ENCODE measurements at regions not wholly inside any gene's neighbourhood (a gene's known extent, or its start where the extent isn't known, plus 50 kb on each side); places are given as distances from the start of the nearest gene placed in this dataset.

DNA sequence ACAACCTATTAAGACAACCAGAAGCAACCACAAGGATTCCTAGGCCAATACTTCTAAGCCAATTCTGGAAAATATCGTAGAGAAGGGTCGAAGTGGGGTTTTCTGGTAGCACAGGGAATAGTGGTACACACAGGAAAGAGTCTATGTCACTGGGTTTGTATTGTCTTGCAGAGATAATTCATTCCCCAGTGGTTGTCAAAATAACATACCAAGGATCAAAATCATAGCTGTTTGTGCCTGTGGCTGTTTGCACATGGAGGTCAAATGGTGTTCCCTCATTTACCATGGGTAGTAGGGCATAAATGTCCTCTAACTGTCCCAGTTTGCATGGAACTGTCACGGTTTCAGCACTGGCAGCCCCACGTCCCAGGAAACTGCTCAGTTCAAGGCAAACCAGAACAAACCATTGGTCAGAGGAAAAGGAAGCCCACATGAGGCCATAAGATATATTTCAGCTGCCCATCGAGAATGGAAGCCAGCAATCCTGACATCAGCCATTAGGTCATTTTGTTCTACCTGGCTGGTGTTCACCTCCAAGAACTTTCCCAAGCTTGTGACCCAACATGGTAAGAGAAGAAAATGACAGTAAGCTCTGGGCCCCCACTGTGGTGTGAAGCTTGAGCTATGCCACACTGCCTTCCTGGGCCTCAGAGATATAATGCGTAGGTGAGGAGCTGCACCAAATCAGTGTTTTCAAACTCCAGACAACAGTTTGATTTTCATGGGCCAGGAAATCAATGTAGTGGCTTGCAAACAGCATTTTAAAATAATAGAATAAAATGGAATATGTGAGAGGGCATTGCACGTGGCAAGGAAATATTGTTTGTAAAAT, 53.9 kb upstream of the NFE2L3 start:
- peaks cover 32% of the 10 kb centered on the region for H3K4me1 Mint-ChIP-seq
- no peaks in the 10 kb centered on the region for H3K36me3 Mint-ChIP-seq
- no peaks in the 10 kb centered on the region for H3K27me3 Mint-ChIP-seq
- ATAC-seq: no peak
- H3K27ac Mint-ChIP-seq: peak overlapping the region; percentile 59
- no peak overlapping the region for H3K4me3 Mint-ChIP-seq
- no peaks in the 10 kb centered on the region for H3K9me3 Mint-ChIP-seq

DNA sequence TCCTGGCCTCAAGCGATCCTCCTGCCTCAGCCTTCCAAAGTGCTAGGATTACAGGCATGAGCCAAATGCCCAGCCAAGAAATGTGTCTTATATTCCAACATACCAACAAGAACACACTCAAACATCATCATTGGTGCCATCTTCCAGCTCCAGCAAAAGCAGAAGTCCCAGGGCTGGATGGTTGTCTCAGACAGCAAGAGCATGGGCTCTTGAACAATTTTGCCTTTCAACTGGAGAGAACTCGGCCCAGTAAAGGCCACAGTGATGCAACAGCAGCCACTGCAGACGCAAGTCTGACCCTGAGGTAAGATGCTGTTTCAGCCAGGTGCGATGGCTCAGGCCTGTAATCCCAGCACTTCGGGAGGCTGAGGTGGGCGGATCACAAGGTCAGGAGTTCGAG, 52.8 kb upstream of the NFE2L3 start:
- Mint-ChIP-seq H3K9me3 (no peaks in the 10 kb centered on the region), H3K4me1 (peaks cover 32% of the 10 kb centered on the region), H3K36me3 (no peaks in the 10 kb centered on the region), H3K4me3 (no peak overlapping the region), H3K27ac (no peak overlapping the region), H3K27me3 (no peaks in the 10 kb centered on the region)
- no peak for ATAC-seq

DNA sequence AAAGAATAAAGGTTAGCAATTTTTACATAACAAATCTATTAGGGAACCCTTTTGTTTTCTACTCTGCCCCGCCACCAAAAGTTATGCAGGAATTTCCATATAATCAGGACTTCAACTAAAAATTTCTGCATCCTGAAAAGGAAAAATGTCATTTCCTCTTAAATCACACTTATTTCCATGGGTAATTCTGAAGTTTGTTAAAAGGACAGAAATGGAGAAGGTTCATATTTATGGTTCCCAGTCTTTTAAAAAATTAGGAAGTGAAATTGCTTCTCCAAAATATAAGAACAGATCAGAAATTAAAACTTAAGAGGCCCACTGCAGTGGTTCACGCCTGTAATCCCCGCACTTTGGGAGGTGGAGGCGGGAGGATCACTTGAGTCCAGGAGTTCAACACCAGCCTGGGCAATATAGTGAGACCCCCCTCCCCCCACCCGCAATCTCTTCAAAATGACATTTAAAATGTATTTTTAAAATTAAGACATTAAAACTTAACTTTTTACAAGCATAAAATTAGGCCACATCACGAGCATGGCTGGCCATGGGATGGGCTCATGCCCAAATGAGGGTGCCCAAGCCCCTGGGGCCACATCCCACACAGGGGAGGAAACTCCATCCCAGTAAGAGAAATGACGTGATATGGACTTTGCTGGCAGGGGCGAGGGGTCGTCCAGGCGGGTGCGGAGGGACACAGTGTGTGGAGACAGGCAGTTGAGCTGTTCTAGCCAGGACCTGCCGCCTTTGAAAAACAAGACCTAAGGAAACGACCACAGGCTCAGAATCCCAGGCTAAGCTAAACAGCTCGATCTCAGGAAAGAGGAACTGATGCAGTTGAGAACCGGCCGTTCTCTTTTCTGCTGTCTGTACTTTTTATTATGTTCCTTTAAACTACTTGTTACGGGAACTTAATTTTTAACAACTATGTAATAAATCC, 51.3 kb upstream of the NFE2L3 start:
- peak; percentile 64 for ATAC-seq
- Mint-ChIP-seq H3K4me1 (peaks cover 32% of the 10 kb centered on the region), H3K27ac (peak overlapping the region; percentile 94), H3K27me3 (no peaks in the 10 kb centered on the region), H3K9me3 (no peaks in the 10 kb centered on the region), H3K36me3 (no peaks in the 10 kb centered on the region), H3K4me3 (peak overlapping the region; percentile 84)

DNA sequence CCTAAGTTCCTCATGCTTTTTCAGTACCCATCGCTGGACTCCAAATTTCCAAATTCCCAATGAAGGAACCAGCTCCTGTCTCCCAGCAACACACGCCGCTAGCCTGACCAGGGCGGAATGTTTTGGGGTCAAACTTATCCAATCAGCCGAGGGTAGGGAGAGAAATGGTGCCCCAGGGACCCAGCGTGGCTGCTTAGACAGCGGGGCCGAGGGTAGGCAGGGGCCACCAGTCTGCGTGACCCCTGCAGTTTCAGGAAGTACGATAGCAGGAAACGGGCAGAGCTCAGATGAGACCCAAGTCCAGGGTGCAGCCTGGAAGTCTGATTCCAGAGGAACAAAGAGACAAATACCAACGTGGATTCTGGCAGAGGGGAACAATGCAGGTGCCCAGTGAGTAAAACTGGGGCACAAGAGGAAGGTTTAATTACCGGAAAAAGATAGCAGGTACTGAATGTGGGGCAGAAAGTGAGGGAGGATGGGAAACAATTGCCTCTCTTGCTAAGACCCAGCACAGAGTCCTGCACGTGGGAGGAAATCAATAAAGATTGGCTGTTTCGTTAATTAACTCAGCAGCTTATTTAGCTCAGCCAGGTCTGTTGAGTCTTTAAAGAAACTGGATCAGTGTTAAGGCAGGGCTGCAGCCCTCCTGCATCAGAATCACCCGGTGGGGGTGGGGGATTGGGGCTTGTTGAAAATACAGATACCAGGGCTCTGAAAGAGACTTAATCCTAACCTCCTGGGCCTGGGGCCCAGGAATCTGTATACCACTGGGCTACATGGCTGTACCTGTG, 50.4 kb upstream of the NFE2L3 start:
- no peaks in the 10 kb centered on the region for H3K9me3 Mint-ChIP-seq

DNA sequence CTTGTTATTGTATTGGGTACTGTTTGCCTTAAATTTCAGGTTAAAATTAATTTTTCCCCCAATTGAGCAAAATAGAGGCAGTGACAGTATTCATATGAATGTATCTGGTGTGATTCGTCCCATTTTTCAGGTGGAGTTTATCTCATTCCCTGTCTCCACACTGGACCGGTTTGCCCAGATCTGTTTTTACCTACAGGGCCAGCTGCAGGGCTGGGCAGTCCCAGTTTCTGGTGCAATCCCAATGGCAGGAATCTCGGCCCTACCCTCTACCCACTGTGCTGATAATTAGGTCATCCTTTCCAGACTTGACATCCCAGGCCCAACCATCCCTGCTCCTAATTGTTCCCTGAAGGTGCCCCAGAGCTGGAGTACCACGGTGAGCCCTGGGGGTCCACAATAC, 49.8 kb upstream of the NFE2L3 start:
- peak overlapping the region; percentile 36 for H3K4me3 Mint-ChIP-seq
- H3K4me1 Mint-ChIP-seq: peaks cover 32% of the 10 kb centered on the region

More for the DNA sequence above, 50.4 kb upstream of the NFE2L3 start:
- peak overlapping the region; percentile 84 for H3K4me3 Mint-ChIP-seq
- H3K4me1 Mint-ChIP-seq: peaks cover 32% of the 10 kb centered on the region
- no peaks in the 10 kb centered on the region for H3K27me3 Mint-ChIP-seq
- ATAC-seq: peak; percentile 75
- H3K36me3 Mint-ChIP-seq: no peaks in the 10 kb centered on the region
- peak overlapping the region; percentile 94 for H3K27ac Mint-ChIP-seq

More for the DNA sequence above, 49.8 kb upstream of the NFE2L3 start:
- no peaks in the 10 kb centered on the region for H3K36me3 Mint-ChIP-seq
- H3K27ac Mint-ChIP-seq: peak overlapping the region; percentile 94
- H3K27me3 Mint-ChIP-seq: no peaks in the 10 kb centered on the region
- H3K9me3 Mint-ChIP-seq: no peaks in the 10 kb centered on the region
- ATAC-seq: no peak
